Glutamatergic neuron (in vitro differentiated cells): ENCODE measurements at regions not wholly inside any gene's neighbourhood (a gene's known extent, or its start where the extent isn't known, plus 50 kb on each side); places are given as distances from the start of the nearest gene placed in this dataset.

ENCODE experiments used
- DNase-seq: peaks from one replicate; pipeline ENCODE4 v3.0.0; 2022
- H3K27ac Mint-ChIP-seq: one replicate; pipeline ENCODE4 v1.8.0; 2020; ENCODE audit warnings: mild to moderate bottlenecking, mixed read lengths, inconsistent platforms; ENCODE audit not compliant: unreplicated experiment
- H3K27me3 Mint-ChIP-seq: one replicate; pipeline ENCODE4 v1.8.0; 2020; ENCODE audit warnings: mild to moderate bottlenecking, moderate library complexity, mixed read lengths, inconsistent platforms; ENCODE audit not compliant: unreplicated experiment
- H3K36me3 Mint-ChIP-seq: one replicate; pipeline ENCODE4 v1.8.0; 2020; ENCODE audit warnings: mild to moderate bottlenecking, mixed read lengths, inconsistent platforms; ENCODE audit not compliant: unreplicated experiment
- H3K4me1 Mint-ChIP-seq: one replicate; pipeline ENCODE4 v1.8.0; 2020; ENCODE audit warnings: mild to moderate bottlenecking, low read depth, mixed read lengths, inconsistent platforms; ENCODE audit not compliant: unreplicated experiment
- H3K4me3 Mint-ChIP-seq: one replicate; pipeline ENCODE4 v1.8.0; 2020; ENCODE audit warnings: mild to moderate bottlenecking, mixed read lengths, inconsistent platforms; ENCODE audit not compliant: unreplicated experiment
- H3K9me3 Mint-ChIP-seq: one replicate; pipeline ENCODE4 v1.8.0; 2020; ENCODE audit warnings: mild to moderate bottlenecking, moderate library complexity, mixed read lengths, inconsistent platforms; ENCODE audit not compliant: unreplicated experiment
- TF ChIP-seq, protein P1 (sequence below): fragments of 200-600 bp; sonication (generic); IDR thresholded peaks from one replicate; pipeline ENCODE4 v1.5.0; 2021; ENCODE audit not compliant: partially characterized antibody, unreplicated experiment

DNA sequence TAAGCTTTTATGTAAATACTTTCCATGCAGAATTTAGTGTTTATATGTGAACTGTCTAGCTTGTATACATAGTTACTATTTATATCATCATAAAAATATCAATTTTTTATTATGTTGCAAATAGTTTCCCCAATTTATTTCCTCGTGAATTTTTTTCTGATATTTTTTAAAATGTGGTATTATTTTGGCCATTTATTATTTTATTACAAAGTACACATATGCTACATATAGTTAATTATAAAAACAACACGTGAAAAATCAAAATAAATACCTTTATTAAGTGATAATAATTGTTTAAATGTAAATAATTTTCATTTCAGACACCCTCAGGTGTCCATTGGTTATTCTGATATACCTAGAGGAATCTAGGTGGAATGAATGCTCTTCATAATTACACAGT, 1394.9 kb upstream of the PRR20A start:
- Mint-ChIP-seq H3K27ac (no peak overlapping the region), H3K4me3 (no peak overlapping the region), H3K27me3 (no peaks in the 10 kb centered on the region), H3K36me3 (no peaks in the 10 kb centered on the region), H3K9me3 (no peaks in the 10 kb centered on the region), H3K4me1 (no peaks in the 10 kb centered on the region)
- TF ChIP-seq, protein P1, sequence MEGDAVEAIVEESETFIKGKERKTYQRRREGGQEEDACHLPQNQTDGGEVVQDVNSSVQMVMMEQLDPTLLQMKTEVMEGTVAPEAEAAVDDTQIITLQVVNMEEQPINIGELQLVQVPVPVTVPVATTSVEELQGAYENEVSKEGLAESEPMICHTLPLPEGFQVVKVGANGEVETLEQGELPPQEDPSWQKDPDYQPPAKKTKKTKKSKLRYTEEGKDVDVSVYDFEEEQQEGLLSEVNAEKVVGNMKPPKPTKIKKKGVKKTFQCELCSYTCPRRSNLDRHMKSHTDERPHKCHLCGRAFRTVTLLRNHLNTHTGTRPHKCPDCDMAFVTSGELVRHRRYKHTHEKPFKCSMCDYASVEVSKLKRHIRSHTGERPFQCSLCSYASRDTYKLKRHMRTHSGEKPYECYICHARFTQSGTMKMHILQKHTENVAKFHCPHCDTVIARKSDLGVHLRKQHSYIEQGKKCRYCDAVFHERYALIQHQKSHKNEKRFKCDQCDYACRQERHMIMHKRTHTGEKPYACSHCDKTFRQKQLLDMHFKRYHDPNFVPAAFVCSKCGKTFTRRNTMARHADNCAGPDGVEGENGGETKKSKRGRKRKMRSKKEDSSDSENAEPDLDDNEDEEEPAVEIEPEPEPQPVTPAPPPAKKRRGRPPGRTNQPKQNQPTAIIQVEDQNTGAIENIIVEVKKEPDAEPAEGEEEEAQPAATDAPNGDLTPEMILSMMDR, result no peak
- DNase-seq, result no peak

DNA sequence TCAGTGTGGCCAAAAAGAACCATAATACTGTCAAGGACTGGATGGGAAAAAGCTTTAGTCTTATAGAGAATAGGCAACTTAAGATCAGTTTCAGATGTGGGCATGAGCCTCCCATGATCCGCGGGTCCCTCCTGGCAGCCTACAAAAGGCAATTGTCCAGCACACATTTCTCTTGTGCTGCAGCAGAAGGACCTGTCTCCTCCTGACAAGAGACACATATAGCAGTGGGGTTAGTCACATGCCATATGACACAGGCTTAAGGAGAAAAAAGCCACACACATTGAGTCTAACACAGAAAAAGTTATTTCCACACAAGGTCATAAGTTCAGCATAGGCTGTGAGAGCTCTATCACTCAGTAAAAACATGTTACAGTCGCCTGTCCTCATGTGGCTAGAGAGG, 1378.7 kb upstream of the PRR20A start:
- H3K27me3 Mint-ChIP-seq, result no peaks in the 10 kb centered on the region
- H3K27ac Mint-ChIP-seq, result no peak overlapping the region
- H3K36me3 Mint-ChIP-seq, result no peaks in the 10 kb centered on the region
- TF ChIP-seq, protein P1, result no peak
- H3K9me3 Mint-ChIP-seq, result no peaks in the 10 kb centered on the region
- no peak overlapping the region for H3K4me3 Mint-ChIP-seq
- no peak for DNase-seq
- H3K4me1 Mint-ChIP-seq, result no peaks in the 10 kb centered on the region

DNA sequence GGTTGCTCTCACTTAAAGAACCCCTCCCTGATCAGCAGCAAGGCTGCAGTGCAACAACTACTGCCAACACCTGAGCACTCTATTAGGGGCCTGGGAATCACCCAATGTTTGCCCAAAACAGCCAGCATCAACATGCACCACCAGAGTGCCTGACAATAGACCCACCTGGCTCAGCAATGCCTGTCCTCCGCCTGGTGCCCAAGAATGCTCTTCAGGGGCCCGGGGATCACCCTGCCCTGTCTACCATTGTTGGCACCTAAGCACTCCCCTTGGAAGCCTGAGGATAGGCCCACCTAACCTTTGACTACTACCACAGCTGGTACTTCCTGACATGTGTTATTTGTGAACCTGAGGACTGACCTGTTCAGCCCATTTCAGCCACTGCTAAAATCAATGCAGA, 1363.1 kb upstream of the PRR20A start:
- Mint-ChIP-seq H3K4me3 (no peak overlapping the region), H3K27ac (no peak overlapping the region), H3K4me1 (no peaks in the 10 kb centered on the region), H3K27me3 (no peaks in the 10 kb centered on the region), H3K9me3 (no peaks in the 10 kb centered on the region), H3K36me3 (no peaks in the 10 kb centered on the region)
- TF ChIP-seq, protein P1, result no peak
- DNase-seq, result no peak

DNA sequence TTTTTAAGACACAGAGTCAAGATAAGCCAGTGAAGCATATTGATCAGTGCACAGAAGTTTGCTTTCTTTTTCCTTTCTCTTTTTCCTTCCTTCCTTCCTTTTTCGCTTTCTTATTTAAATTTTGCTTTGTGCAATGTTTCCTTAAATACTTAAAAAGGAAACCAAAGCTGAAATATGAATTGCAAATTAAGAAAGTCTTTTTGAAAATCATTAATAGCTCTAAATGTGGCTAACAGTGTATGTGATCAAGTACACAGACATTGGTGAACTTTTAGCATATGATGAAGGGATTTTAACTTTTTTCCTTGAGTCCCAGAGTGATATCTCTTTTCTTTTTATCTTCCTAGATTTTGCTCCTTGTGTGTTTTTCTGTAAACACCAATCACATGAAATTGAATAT, 1356.9 kb upstream of the PRR20A start:
- DNase-seq, result no peak
- Mint-ChIP-seq H3K4me1 (no peaks in the 10 kb centered on the region), H3K27me3 (no peaks in the 10 kb centered on the region)

DNA sequence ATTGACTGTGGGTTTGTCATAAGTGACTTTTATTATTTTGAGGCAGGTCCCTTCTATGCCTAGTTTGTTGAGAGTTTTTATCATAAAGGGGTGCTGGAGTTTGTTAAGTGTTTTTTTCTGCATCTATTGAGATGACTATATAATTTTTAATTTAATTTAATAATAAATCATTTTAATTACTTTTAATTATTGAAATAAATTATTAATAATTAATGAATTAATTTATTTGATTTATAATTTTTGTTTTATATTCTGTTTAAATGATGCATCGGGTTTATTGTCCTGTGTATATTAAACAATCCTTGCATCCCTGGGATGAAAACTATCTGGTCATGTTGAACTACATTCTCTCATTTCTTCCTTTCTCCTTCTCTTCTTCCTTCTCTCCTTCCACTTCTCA, 1352.2 kb upstream of the PRR20A start:
- H3K4me1 Mint-ChIP-seq, result no peaks in the 10 kb centered on the region
- no peak overlapping the region for H3K4me3 Mint-ChIP-seq
- TF ChIP-seq, protein P1, result no peak
- H3K27me3 Mint-ChIP-seq, result peaks cover 1% of the 10 kb centered on the region
- no peak for DNase-seq
- no peak overlapping the region for H3K27ac Mint-ChIP-seq
- peaks cover 2% of the 10 kb centered on the region for H3K9me3 Mint-ChIP-seq
- H3K36me3 Mint-ChIP-seq, result no peaks in the 10 kb centered on the region

More for the DNA sequence above, 1356.9 kb upstream of the PRR20A start:
- no peak overlapping the region for H3K4me3 Mint-ChIP-seq
- no peaks in the 10 kb centered on the region for H3K36me3 Mint-ChIP-seq
- H3K27ac Mint-ChIP-seq, result no peak overlapping the region
- TF ChIP-seq, protein P1, result no peak
- H3K9me3 Mint-ChIP-seq, result peaks cover 2% of the 10 kb centered on the region
